ENCODE measurements at regions not wholly inside any gene's neighbourhood (a gene's known extent, or its start where the extent isn't known, plus 50 kb on each side); places are given as distances from the start of the nearest gene placed in this dataset.

GRCh38 chr16:52235186-52235585 is 311.8 kb downstream of the TOX3 start:
- Histone ChIP-seq H3K4me3 (replicated peaks in 1 of 3; ENCODE audit: insufficient read depth in 1 of 3, low read depth in 2 of 3, low read length in 3 of 3) (no peak overlapping the region), H2AFZ (ENCODE audit: low read length) (no peak overlapping the region), H3K36me3 (replicated peaks in 1 of 2; ENCODE audit: control insufficient read depth in 1 of 2, insufficient read depth in 2 of 2, low read length in 2 of 2) (no peaks in the 10 kb centered on the region), H3K27ac (ENCODE audit: extremely low read length, insufficient read depth, low read length) (no peak overlapping the region), H3K4me1 (ENCODE audit: insufficient read depth, low read length) (no peaks in the 10 kb centered on the region), H4K20me1 (ENCODE audit: insufficient read depth, low read length) (no peaks in the 10 kb centered on the region), H3K9me3 (ENCODE audit: low read length) (no peaks in the 10 kb centered on the region), H3K4me2 (ENCODE audit: low read depth, low read length) (no peak overlapping the region), H3K79me2 (ENCODE audit: insufficient read depth, low read length) (no peaks in the 10 kb centered on the region), H3K27me3 (ENCODE audit: control insufficient read depth in 1 of 2, insufficient read depth in 2 of 2, low read length in 2 of 2) (no peaks in the 10 kb centered on the region), H3K9ac (ENCODE audit: insufficient read depth, low read depth, low read length) (no peak overlapping the region)
- ChIA-PET CTCF (ENCODE audit: low intra/inter-chr PET ratio, low total read pairs) (no interaction called here), POLR2A (no interaction called here)
- BruUV-seq (replicated peaks) = no TSS peak
- no peak for ATAC-seq
- intact Hi-C loops (cut with micrococcal nuclease; ENCODE audit: unreplicated experiment) = no loop called here
- no peak for FAIRE-seq
- DNase-seq (ENCODE audit: low spot score) = no peak
- in situ Hi-C loops (cut with HindIII; ENCODE audit: extremely low pct_ligation_motif_present, low pct_unique_long_range_greater_than_20kb) = no loop called here
- no peak for TF ChIP-seq ZNF441 (CRISPR knock-in tag; IDR thresholded peaks at IDR 0.05; ENCODE audit: borderline replicate concordance)
- no peak for TF ChIP-seq FOXM1 (CRISPR knock-in tag; IDR thresholded peaks at IDR 0.05)
- no peak for TF ChIP-seq ZNF766 (CRISPR knock-in tag; IDR thresholded peaks at IDR 0.05; ENCODE audit: borderline replicate concordance)
- TF ChIP-seq TFDP1 (CRISPR knock-in tag; IDR thresholded peaks at IDR 0.05; ENCODE audit: borderline replicate concordance) = no peak

DNA sequence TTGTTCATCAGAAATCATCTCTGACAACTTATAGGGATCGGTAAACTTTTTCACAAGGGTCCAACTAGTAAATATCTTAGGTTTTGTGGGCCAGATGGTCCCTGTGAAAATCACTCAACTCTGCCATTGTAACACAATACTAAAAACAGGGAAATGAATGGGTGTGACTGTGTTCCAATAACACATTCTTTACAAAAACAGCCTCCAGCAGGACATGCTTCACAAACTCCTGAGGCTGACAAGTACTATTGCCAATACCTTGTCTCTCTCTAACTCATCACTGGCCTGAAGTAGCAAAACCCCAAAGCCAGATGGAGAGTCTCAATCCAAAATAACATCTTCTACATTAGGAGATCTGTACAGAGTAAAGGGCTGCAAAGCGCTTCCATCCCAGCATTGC is 312.3 kb downstream of the TOX3 start:
- ChIA-PET CTCF (ENCODE audit: low intra/inter-chr PET ratio, low total read pairs) (no interaction called here), POLR2A (no interaction called here)
- intact Hi-C loops (cut with micrococcal nuclease; ENCODE audit: unreplicated experiment) (no loop called here), in situ Hi-C loops (cut with HindIII; ENCODE audit: extremely low pct_ligation_motif_present, low pct_unique_long_range_greater_than_20kb) (no loop called here)
- Histone ChIP-seq H3K4me1 (ENCODE audit: insufficient read depth, low read length) (no peaks in the 10 kb centered on the region), H3K4me2 (ENCODE audit: low read depth, low read length) (no peak overlapping the region), H3K4me3 (replicated peaks in 1 of 3; ENCODE audit: insufficient read depth in 1 of 3, low read depth in 2 of 3, low read length in 3 of 3) (no peak overlapping the region), H3K27me3 (ENCODE audit: control insufficient read depth in 1 of 2, insufficient read depth in 2 of 2, low read length in 2 of 2) (no peaks in the 10 kb centered on the region), H3K79me2 (ENCODE audit: insufficient read depth, low read length) (no peaks in the 10 kb centered on the region), H3K36me3 (replicated peaks in 1 of 2; ENCODE audit: control insufficient read depth in 1 of 2, insufficient read depth in 2 of 2, low read length in 2 of 2) (no peaks in the 10 kb centered on the region), H3K27ac (ENCODE audit: extremely low read length, insufficient read depth, low read length) (no peak overlapping the region), H3K9ac (ENCODE audit: insufficient read depth, low read depth, low read length) (no peak overlapping the region), H2AFZ (ENCODE audit: low read length) (no peak overlapping the region), H3K9me3 (ENCODE audit: low read length) (no peaks in the 10 kb centered on the region), H4K20me1 (ENCODE audit: insufficient read depth, low read length) (no peaks in the 10 kb centered on the region)
- DNase-seq (ENCODE audit: low spot score) = no peak
- no peak for ATAC-seq
- no TSS peak for BruUV-seq (replicated peaks)
- FAIRE-seq = no peak
- WGBS (ENCODE audit: low lambda C conversion rate) = 25% methylated on average over 2 of the region's 2 CpGs
- TF ChIP-seq ZMAT5 (CRISPR knock-in tag; IDR thresholded peaks at IDR 0.05; ENCODE audit: borderline replicate concordance, low read depth) (no peak), ZFP36L1 (CRISPR knock-in tag; IDR thresholded peaks at IDR 0.05) (no peak), ATF3 (CRISPR knock-in tag; IDR thresholded peaks at IDR 0.05) (no peak), MAZ (IDR thresholded peaks at IDR 0.05; ENCODE audit: borderline replicate concordance, low read depth, low read length) (no peak), MAZ (CRISPR knock-in tag; IDR thresholded peaks at IDR 0.05; ENCODE audit: low read depth) (no peak), ZIK1 (CRISPR knock-in tag; IDR thresholded peaks at IDR 0.05; ENCODE audit: borderline replicate concordance, low read depth) (no peak), SAP130 (CRISPR knock-in tag; IDR thresholded peaks at IDR 0.05; ENCODE audit: low read depth) (no peak), CREB1 (IDR thresholded peaks at IDR 0.05) (no peak), CREB1 (CRISPR knock-in tag; IDR thresholded peaks at IDR 0.05) (no peak), GATA4 (IDR thresholded peaks at IDR 0.05; ENCODE audit: borderline replicate concordance, low read depth) (no peak), HNF1B (CRISPR knock-in tag; IDR thresholded peaks at IDR 0.05) (no peak)
- TF ChIP-seq, protein P1, sequence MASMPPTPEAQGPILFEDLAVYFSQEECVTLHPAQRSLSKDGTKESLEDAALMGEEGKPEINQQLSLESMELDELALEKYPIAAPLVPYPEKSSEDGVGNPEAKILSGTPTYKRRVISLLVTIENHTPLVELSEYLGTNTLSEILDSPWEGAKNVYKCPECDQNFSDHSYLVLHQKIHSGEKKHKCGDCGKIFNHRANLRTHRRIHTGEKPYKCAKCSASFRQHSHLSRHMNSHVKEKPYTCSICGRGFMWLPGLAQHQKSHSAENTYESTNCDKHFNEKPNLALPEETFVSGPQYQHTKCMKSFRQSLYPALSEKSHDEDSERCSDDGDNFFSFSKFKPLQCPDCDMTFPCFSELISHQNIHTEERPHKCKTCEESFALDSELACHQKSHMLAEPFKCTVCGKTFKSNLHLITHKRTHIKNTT (CRISPR knock-in tag; IDR thresholded peaks at IDR 0.05) = no peak
